Endothelial cell of umbilical vein (primary cell): ENCODE measurements at regions not wholly inside any gene's neighbourhood (a gene's known extent, or its start where the extent isn't known, plus 50 kb on each side); places are given as distances from the start of the nearest gene placed in this dataset.

Source experiments
- BruUV-seq: library from RNA; stranded (reverse); fragments of 400-500 nt; replicated peaks from 2 replicates; lab custom pipeline; 2021; lab: Mats Ljungman, UMichigan
- CTCF ChIA-PET: fragments of 300-600, 350-600 bp; sonication (Branson Sonifier 250); formaldehyde crosslinking; loops from one replicate; lab custom pipeline; 2021; ENCODE audit warnings: antibody characterized with exemption, inconsistent platforms; lab: Charles Lee
- POLR2A ChIA-PET: fragments of 300-600, 350-600 bp; sonication (Branson Sonifier 250); formaldehyde crosslinking; loops from one replicate; lab custom pipeline; 2021; ENCODE audit warnings: antibody characterized with exemption, inconsistent platforms; lab: Charles Lee
- DNase-seq: peaks from one replicate; pipeline ENCODE4 v3.0.0-alpha.2; 2011; ENCODE audit warnings: low read depth, low spot score
- FAIRE-seq: peaks from 2 replicates; lab custom pipeline; 2011; peaks lifted over from hg19 to GRCh38; lab: Jason Lieb, UNC
- H2AFZ ChIP-seq: 2 replicates; pipeline ENCODE4 v1.6.0; 2012; ENCODE audit warnings: low read depth, low read length, control low read depth, inconsistent platforms
- H3K27ac ChIP-seq: 2 replicates; pipeline ENCODE4 v1.5.1; 2011; ENCODE audit warnings: low read depth, mild to moderate bottlenecking, control low read depth, low read length, moderate library complexity; ENCODE audit not compliant: insufficient read depth
- H3K27me3 ChIP-seq, 2 experiments: 2 replicates each; pipeline versions ENCODE4 v1.6.0 to v1.6.1; 2011; ENCODE audit warnings: low read length in 2 of 2, mixed read lengths in 1 of 2; ENCODE audit not compliant: control insufficient read depth in 2 of 2, insufficient read depth in 2 of 2
- H3K36me3 ChIP-seq, 2 experiments: 2 replicates in 1 of 2; 3 replicates in 1 of 2; pipeline ENCODE4 v1.5.1; 2011; ENCODE audit warnings: low read length in 2 of 2, mild to moderate bottlenecking in 1 of 2, moderate library complexity in 1 of 2; ENCODE audit not compliant: control insufficient read depth in 2 of 2, insufficient read depth in 2 of 2; ENCODE audit errors: extremely low read depth in 1 of 2
- H3K4me1 ChIP-seq: 3 replicates; pipeline ENCODE4 v1.5.1; 2011; ENCODE audit warnings: mild to moderate bottlenecking, low read length; ENCODE audit not compliant: control insufficient read depth, insufficient read depth; ENCODE audit errors: extremely low read depth
- H3K4me2 ChIP-seq: 2 replicates; pipeline ENCODE4 v1.6.1; 2011; ENCODE audit warnings: low read length, control low read depth, mixed read lengths; ENCODE audit not compliant: insufficient read depth
- H3K4me3 ChIP-seq, 3 experiments: fragments of 200-600 bp in 1 of 3; sonication (generic), shearing (Covaris generic) in 1 of 3; replicated peaks in 1 of 3; 2 replicates each; pipeline ENCODE4 v1.5.1; 2011 to 2016; ENCODE audit warnings: control low read depth in 3 of 3, low read length in 3 of 3, mild to moderate bottlenecking in 2 of 3, inconsistent platforms in 1 of 3, low read depth in 1 of 3, moderate library complexity in 1 of 3; ENCODE audit not compliant: insufficient read depth in 1 of 3
- H3K79me2 ChIP-seq: 2 replicates; pipeline ENCODE4 v1.6.0; 2012; ENCODE audit warnings: low read length, inconsistent platforms; ENCODE audit not compliant: control insufficient read depth, insufficient read depth
- H3K9ac ChIP-seq: replicated peaks from 2 replicates; pipeline ENCODE3; 2011; ENCODE audit warnings: low read length, control low read depth; ENCODE audit not compliant: insufficient read depth; ENCODE audit errors: extremely low read depth
- H3K9me1 ChIP-seq: replicated peaks from 3 replicates; pipeline ENCODE4 v1.6.0; 2011; ENCODE audit warnings: mild to moderate bottlenecking, low read length; ENCODE audit not compliant: control insufficient read depth, insufficient read depth; ENCODE audit errors: extremely low read depth
- H3K9me3 ChIP-seq: replicated peaks from 2 replicates; pipeline ENCODE4 v1.5.1; 2012; ENCODE audit warnings: low read length, inconsistent platforms; ENCODE audit not compliant: control insufficient read depth, insufficient read depth
- H4K20me1 ChIP-seq: replicated peaks from 2 replicates; pipeline ENCODE3; 2011; ENCODE audit warnings: mild to moderate bottlenecking, low read length; ENCODE audit not compliant: control insufficient read depth, insufficient read depth; ENCODE audit errors: extremely low read depth
- EZH2 ChIP-seq: IDR thresholded peaks from 2 replicates; pipeline ENCODE4 v1.6.1; 2012; ENCODE audit warnings: borderline replicate concordance, low read depth, mild to moderate bottlenecking, moderate library complexity, low read length, inconsistent platforms; ENCODE audit not compliant: severe bottlenecking
- FOS ChIP-seq: IDR thresholded peaks from 2 replicates; pipeline ENCODE4 v1.6.1; 2011; ENCODE audit warnings: mild to moderate bottlenecking, low read length, moderate library complexity, borderline replicate concordance; ENCODE audit not compliant: insufficient read depth
- GATA2 ChIP-seq: IDR thresholded peaks from 2 replicates; pipeline ENCODE4 v1.7.0; 2011; ENCODE audit warnings: low read depth, mild to moderate bottlenecking, moderate library complexity, mixed read lengths, low read length; ENCODE audit not compliant: insufficient read length, insufficient read depth
- JUN ChIP-seq: IDR thresholded peaks from 2 replicates; pipeline ENCODE4 v1.6.1; 2011; ENCODE audit warnings: borderline replicate concordance, low read depth; ENCODE audit not compliant: insufficient read length, insufficient read depth
- MYC ChIP-seq: IDR thresholded peaks from one replicate; pipeline ENCODE4 v1.6.1; 2011; ENCODE audit warnings: mild to moderate bottlenecking, low read depth, low read length
- POLR2A ChIP-seq: IDR thresholded peaks from 2 replicates; pipeline ENCODE4 v1.6.1; 2012; ENCODE audit warnings: low read depth, mild to moderate bottlenecking, control low read depth, low read length
- POLR2AphosphoS5 ChIP-seq: IDR thresholded peaks from 2 replicates; pipeline ENCODE4 v1.6.1; 2012; ENCODE audit warnings: low read depth, mild to moderate bottlenecking, control low read depth, low read length, moderate library complexity; ENCODE audit not compliant: insufficient read depth
- dilution Hi-C: fragments of 300-500 bp; cut with MboI; formaldehyde crosslinking; loops from one replicate; pipeline ENCODE4 v1.15.0; 2019; ENCODE audit warnings: low sequenced_read_pairs; ENCODE audit not compliant: extremely low pct_ligation_motif_present
- intact Hi-C: fragments of 100-400 bp; cut with micrococcal nuclease; formaldehyde crosslinking; loops from one replicate; pipeline ENCODE4 v1.10.0; 2022
- TF ChIP-seq, protein P1 (sequence below): IDR thresholded peaks from 2 replicates; pipeline ENCODE4 v1.6.1; 2011; ENCODE audit not compliant: insufficient read depth, insufficient read length
- TF ChIP-seq, protein P2 (sequence below), 2 donors: IDR thresholded peaks; 1 replicate in 1 of 2; 2 replicates in 1 of 2; pipeline ENCODE4 v1.5.1; 2011; ENCODE audit warnings: low read length in 2 of 2, mild to moderate bottlenecking in 2 of 2, moderate library complexity in 2 of 2, control low read depth in 1 of 2, inconsistent platforms in 1 of 2, low read depth in 1 of 2; ENCODE audit not compliant: insufficient read depth in 1 of 2; ENCODE audit errors: extremely low read depth in 1 of 2

DNA sequence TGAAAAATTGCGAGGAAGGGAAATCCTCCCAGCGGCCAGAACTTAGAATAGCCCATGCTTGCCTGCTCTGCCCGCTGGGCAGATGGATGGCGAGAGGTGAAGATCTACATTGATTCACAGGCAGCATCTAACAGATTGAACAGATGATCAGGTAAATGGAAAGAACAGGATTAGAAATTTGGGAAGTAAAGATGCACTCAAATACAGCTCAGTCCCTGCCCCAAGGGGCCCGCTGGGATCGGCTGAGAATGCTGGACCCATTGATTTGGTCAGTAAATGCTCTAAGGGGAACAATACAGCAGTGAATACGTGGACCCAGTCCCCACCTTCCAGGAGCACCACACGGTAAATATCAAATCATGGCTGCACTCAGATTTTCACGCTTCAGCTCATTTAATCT, 248.2 kb downstream of the MATN1 start:
- H3K9ac ChIP-seq: no peak overlapping the region
- ChIA-PET CTCF (no interaction called here), POLR2A (no interaction called here)
- H3K36me3 ChIP-seq: no peaks in the 10 kb centered on the region
- H4K20me1 ChIP-seq: no peaks in the 10 kb centered on the region
- H3K27me3 ChIP-seq: no peaks in the 10 kb centered on the region
- no peak overlapping the region for H3K4me2 ChIP-seq
- dilution Hi-C loops: no loop called here
- intact Hi-C loops: no loop called here
- no peaks in the 10 kb centered on the region for H3K9me1 ChIP-seq
- BruUV-seq: no TSS peak
- no peaks in the 10 kb centered on the region for H3K79me2 ChIP-seq
- no peak overlapping the region for H2AFZ ChIP-seq
- FAIRE-seq (no peak), DNase-seq (no peak)
- no peak overlapping the region for H3K27ac ChIP-seq
- no peak for TF ChIP-seq EZH2
- TF ChIP-seq, protein P1, sequence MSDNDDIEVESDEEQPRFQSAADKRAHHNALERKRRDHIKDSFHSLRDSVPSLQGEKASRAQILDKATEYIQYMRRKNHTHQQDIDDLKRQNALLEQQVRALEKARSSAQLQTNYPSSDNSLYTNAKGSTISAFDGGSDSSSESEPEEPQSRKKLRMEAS: no peak
- no peak for TF ChIP-seq FOS
- TF ChIP-seq POLR2A: no peak
- TF ChIP-seq, protein P2, sequence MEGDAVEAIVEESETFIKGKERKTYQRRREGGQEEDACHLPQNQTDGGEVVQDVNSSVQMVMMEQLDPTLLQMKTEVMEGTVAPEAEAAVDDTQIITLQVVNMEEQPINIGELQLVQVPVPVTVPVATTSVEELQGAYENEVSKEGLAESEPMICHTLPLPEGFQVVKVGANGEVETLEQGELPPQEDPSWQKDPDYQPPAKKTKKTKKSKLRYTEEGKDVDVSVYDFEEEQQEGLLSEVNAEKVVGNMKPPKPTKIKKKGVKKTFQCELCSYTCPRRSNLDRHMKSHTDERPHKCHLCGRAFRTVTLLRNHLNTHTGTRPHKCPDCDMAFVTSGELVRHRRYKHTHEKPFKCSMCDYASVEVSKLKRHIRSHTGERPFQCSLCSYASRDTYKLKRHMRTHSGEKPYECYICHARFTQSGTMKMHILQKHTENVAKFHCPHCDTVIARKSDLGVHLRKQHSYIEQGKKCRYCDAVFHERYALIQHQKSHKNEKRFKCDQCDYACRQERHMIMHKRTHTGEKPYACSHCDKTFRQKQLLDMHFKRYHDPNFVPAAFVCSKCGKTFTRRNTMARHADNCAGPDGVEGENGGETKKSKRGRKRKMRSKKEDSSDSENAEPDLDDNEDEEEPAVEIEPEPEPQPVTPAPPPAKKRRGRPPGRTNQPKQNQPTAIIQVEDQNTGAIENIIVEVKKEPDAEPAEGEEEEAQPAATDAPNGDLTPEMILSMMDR (IDR thresholded peaks at IDR 0.05; ENCODE audit: extremely low read depth in 1 of 2, insufficient read depth in 1 of 2, low read depth in 1 of 2, low read length in 2 of 2): no peak
- no peak for TF ChIP-seq POLR2AphosphoS5
- TF ChIP-seq MYC: no peak
- no peak for TF ChIP-seq JUN
- TF ChIP-seq GATA2: no peak
- H3K9me3 ChIP-seq: no peaks in the 10 kb centered on the region
- H3K4me1 ChIP-seq: no peaks in the 10 kb centered on the region
- H3K4me3 ChIP-seq: no peak overlapping the region
